Smooth muscle cell (in vitro differentiated cells): ENCODE measurements at regions not wholly inside any gene's neighbourhood (a gene's known extent, or its start where the extent isn't known, plus 50 kb on each side); places are given as distances from the start of the nearest gene placed in this dataset.

Source experiments
- DNase-seq: peaks from one replicate; lab custom pipeline; 2025; ENCODE audit not compliant: unreplicated experiment; lab: John Stamatoyannopoulos, UW
- H2AFZ ChIP-seq: fragments of 200-600 bp; sonication (generic); 2 replicates; pipeline ENCODE4 v1.6.0; 2016; ENCODE audit warnings: antibody characterized with exemption, low read depth, mild to moderate bottlenecking
- H3F3A ChIP-seq: fragments of 200-600 bp; sonication (generic); 2 replicates; pipeline ENCODE4 v1.6.0; 2017; ENCODE audit warnings: antibody characterized with exemption, low read depth
- H3K27ac ChIP-seq: fragments of 200-600 bp; sonication (generic); 2 replicates; pipeline ENCODE4 v1.5.1; 2016; ENCODE audit warnings: low read depth, mild to moderate bottlenecking
- H3K27me3 ChIP-seq: fragments of 200-600 bp; sonication (generic); 2 replicates; pipeline ENCODE4 v1.6.1; 2016; ENCODE audit warnings: low read depth, mild to moderate bottlenecking
- H3K36me3 ChIP-seq: fragments of 200-600 bp; sonication (generic); 2 replicates; pipeline ENCODE4 v1.5.1; 2016; ENCODE audit warnings: low read depth
- H3K4me1 ChIP-seq: fragments of 200-600 bp; sonication (generic); 2 replicates; pipeline ENCODE4 v1.5.1; 2016; ENCODE audit warnings: low read depth
- H3K4me2 ChIP-seq: fragments of 200-600 bp; sonication (generic); 2 replicates; pipeline ENCODE4 v1.6.0; 2016; ENCODE audit warnings: mild to moderate bottlenecking
- H3K4me3 ChIP-seq: fragments of 200-600 bp; sonication (generic); 2 replicates; pipeline ENCODE4 v1.5.1; 2016; ENCODE audit warnings: mild to moderate bottlenecking
- H3K79me2 ChIP-seq: fragments of 200-600 bp; sonication (generic); 2 replicates; pipeline ENCODE4 v1.6.0; 2016; ENCODE audit warnings: low read depth, mild to moderate bottlenecking
- H3K9ac ChIP-seq: fragments of 200-600 bp; sonication (generic); 2 replicates; pipeline ENCODE4 v1.6.0; 2016; ENCODE audit warnings: low read depth
- H3K9me3 ChIP-seq: fragments of 200-600 bp; sonication (generic); replicated peaks from 2 replicates; pipeline ENCODE4 v1.5.1; 2016; ENCODE audit warnings: low read depth
- H4K20me1 ChIP-seq: fragments of 200-600 bp; sonication (generic); 2 replicates; pipeline ENCODE4 v1.6.0; 2016; ENCODE audit warnings: low read depth
- WGBS: methylation state at CpG from one replicate; pipeline ENCODE4 v1.1.7; 2016; ENCODE audit warnings: low lambda C conversion rate; 5-methylcytosine and 5-hydroxymethylcytosine counted together
- TF ChIP-seq, protein P1 (sequence below): fragments of 200-600 bp; sonication (generic); IDR thresholded peaks from 2 replicates; pipeline ENCODE4 v1.5.1; 2017; ENCODE audit warnings: borderline replicate concordance, mild to moderate bottlenecking, antibody characterized with exemption; ENCODE audit not compliant: insufficient read depth, poor library complexity, severe bottlenecking

- Histone ChIP-seq H3K9ac (no peak overlapping the region), H3F3A (no peaks in the 10 kb centered on the region), H3K9me3 (no peaks in the 10 kb centered on the region), H3K27me3 (no peaks in the 10 kb centered on the region), H3K36me3 (no peaks in the 10 kb centered on the region), H2AFZ (no peak overlapping the region), H3K4me2 (no peak overlapping the region), H3K4me1 (no peaks in the 10 kb centered on the region), H3K27ac (no peak overlapping the region), H3K4me3 (no peak overlapping the region), H4K20me1 (no peaks in the 10 kb centered on the region), H3K79me2 (no peaks in the 10 kb centered on the region)
- no peak for DNase-seq
- TF ChIP-seq, protein P1, sequence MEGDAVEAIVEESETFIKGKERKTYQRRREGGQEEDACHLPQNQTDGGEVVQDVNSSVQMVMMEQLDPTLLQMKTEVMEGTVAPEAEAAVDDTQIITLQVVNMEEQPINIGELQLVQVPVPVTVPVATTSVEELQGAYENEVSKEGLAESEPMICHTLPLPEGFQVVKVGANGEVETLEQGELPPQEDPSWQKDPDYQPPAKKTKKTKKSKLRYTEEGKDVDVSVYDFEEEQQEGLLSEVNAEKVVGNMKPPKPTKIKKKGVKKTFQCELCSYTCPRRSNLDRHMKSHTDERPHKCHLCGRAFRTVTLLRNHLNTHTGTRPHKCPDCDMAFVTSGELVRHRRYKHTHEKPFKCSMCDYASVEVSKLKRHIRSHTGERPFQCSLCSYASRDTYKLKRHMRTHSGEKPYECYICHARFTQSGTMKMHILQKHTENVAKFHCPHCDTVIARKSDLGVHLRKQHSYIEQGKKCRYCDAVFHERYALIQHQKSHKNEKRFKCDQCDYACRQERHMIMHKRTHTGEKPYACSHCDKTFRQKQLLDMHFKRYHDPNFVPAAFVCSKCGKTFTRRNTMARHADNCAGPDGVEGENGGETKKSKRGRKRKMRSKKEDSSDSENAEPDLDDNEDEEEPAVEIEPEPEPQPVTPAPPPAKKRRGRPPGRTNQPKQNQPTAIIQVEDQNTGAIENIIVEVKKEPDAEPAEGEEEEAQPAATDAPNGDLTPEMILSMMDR = no peak
- 91% methylated on average over 8 of the region's 8 CpGs for WGBS
Measured at GRCh38 chr18:77992057-77992456, 742.4 kb downstream of the GALR1 start.

- Histone ChIP-seq H3F3A (no peaks in the 10 kb centered on the region), H3K36me3 (no peaks in the 10 kb centered on the region), H3K27me3 (no peaks in the 10 kb centered on the region), H4K20me1 (no peaks in the 10 kb centered on the region), H3K27ac (no peak overlapping the region), H3K9ac (no peak overlapping the region), H3K4me2 (no peak overlapping the region), H3K9me3 (no peaks in the 10 kb centered on the region), H3K4me1 (no peaks in the 10 kb centered on the region), H2AFZ (no peak overlapping the region), H3K4me3 (no peak overlapping the region), H3K79me2 (no peaks in the 10 kb centered on the region)
- 94% methylated on average over 24 of the region's 25 CpGs for WGBS
- TF ChIP-seq, protein P1 = no peak
- no peak for DNase-seq
Measured at GRCh38 chr18:77993188-77993981, 743.7 kb downstream of the GALR1 start.

- no peaks in the 10 kb centered on the region for H3K4me1 ChIP-seq
- no peak overlapping the region for H3K4me2 ChIP-seq
- TF ChIP-seq, protein P1 = no peak
- H3K9me3 ChIP-seq = no peaks in the 10 kb centered on the region
- H2AFZ ChIP-seq = no peak overlapping the region
- no peaks in the 10 kb centered on the region for H3F3A ChIP-seq
- WGBS = 78% methylated on average over 3 of the region's 3 CpGs
- no peak overlapping the region for H3K4me3 ChIP-seq
- H4K20me1 ChIP-seq = no peaks in the 10 kb centered on the region
- H3K27me3 ChIP-seq = no peaks in the 10 kb centered on the region
- no peaks in the 10 kb centered on the region for H3K79me2 ChIP-seq
- H3K9ac ChIP-seq = no peak overlapping the region
- no peak for DNase-seq
- no peaks in the 10 kb centered on the region for H3K36me3 ChIP-seq
- H3K27ac ChIP-seq = no peak overlapping the region
Measured at GRCh38 chr18:77995593-77995992, 745.9 kb downstream of the GALR1 start.

DNA sequence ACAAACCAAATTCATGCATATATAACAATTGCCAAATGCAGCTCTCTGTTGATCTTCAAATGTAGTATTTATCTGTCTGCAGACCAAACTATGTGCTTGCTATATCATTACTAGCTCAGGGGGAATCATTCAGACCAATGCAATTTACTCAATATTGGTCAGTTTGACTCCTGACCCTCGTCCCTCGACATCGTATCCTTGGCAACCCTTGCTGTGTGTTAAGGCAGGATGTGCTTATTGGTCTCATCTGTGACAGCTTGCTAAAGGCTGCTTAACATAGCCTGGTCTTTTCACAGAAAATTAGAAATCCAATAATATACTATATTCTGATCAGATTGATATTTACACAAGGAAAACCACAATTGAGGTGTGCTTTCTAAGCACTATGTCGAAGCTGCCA lies 747.1 kb downstream of the GALR1 start:
- H3K36me3 ChIP-seq = no peaks in the 10 kb centered on the region
- no peaks in the 10 kb centered on the region for H4K20me1 ChIP-seq
- no peak overlapping the region for H3K4me2 ChIP-seq
- no peak overlapping the region for H3K27ac ChIP-seq
- no peak for DNase-seq
- TF ChIP-seq, protein P1 = no peak
- no peak overlapping the region for H3K9ac ChIP-seq
- H3K4me3 ChIP-seq = no peak overlapping the region
- H3F3A ChIP-seq = no peaks in the 10 kb centered on the region
- no peaks in the 10 kb centered on the region for H3K9me3 ChIP-seq
- H3K4me1 ChIP-seq = no peaks in the 10 kb centered on the region
- H2AFZ ChIP-seq = no peak overlapping the region
- no peaks in the 10 kb centered on the region for H3K79me2 ChIP-seq
- WGBS = 84% methylated on average over 4 of the region's 4 CpGs
- H3K27me3 ChIP-seq = no peaks in the 10 kb centered on the region
